SK-N-SH treated with all-trans-retinoic acid at 6 μM for 48 hours (cell line): ENCODE measurements at regions not wholly inside any gene's neighbourhood (a gene's known extent, or its start where the extent isn't known, plus 50 kb on each side); places are given as distances from the start of the nearest gene placed in this dataset.

Experiments
- ATAC-seq: fragments of 200-7000 bp; cut with Tn5 transposase; 3 replicates; pipeline ENCODE4 v1.9.1; 2020; ENCODE audit warnings: mild to moderate bottlenecking, moderate library complexity
- ARNTL ChIP-seq: fragments of 450-650 bp; formaldehyde crosslinking; IDR thresholded peaks from 2 replicates; pipeline ENCODE4 v1.5.0; 2020; ENCODE audit warnings: low read depth, mild to moderate bottlenecking, moderate library complexity, borderline replicate concordance
- BACH2 ChIP-seq: fragments of 250-450 bp; sonication (Bioruptor Pico); IDR thresholded peaks from 2 replicates; pipeline ENCODE4 v1.9.0; 2021; ENCODE audit warnings: mild to moderate bottlenecking, borderline replicate concordance
- CREB5 ChIP-seq: fragments of 250-450 bp; sonication (Bioruptor Pico); IDR thresholded peaks from 2 replicates; pipeline ENCODE4 v1.5.1; 2020; ENCODE audit warnings: low read depth, mild to moderate bottlenecking, moderate library complexity
- CSDC2 ChIP-seq: fragments of 250-450 bp; sonication (Bioruptor Pico); IDR thresholded peaks from 2 replicates; pipeline ENCODE4 v1.5.0; 2020; ENCODE audit warnings: mild to moderate bottlenecking, moderate library complexity
- ESRRG ChIP-seq: fragments of 250-450 bp; sonication (Bioruptor Pico); IDR thresholded peaks from 2 replicates; pipeline ENCODE4 v1.6.1; 2021; ENCODE audit warnings: mild to moderate bottlenecking
- GLIS3 ChIP-seq: fragments of 250-450 bp; sonication (Bioruptor Pico); IDR thresholded peaks from 2 replicates; pipeline ENCODE4 v1.5.0; 2020; ENCODE audit warnings: mild to moderate bottlenecking, moderate library complexity
- ISL1 ChIP-seq: fragments of 250-450 bp; sonication (Bioruptor Pico); IDR thresholded peaks from 2 replicates; pipeline ENCODE4 v2.1.2; 2022; ENCODE audit warnings: mild to moderate bottlenecking, moderate library complexity
- OSR1 ChIP-seq: fragments of 250-450 bp; sonication (Bioruptor Pico); IDR thresholded peaks from 2 replicates; pipeline ENCODE4 v1.8.0; 2022; ENCODE audit warnings: moderate library complexity, mild to moderate bottlenecking, inconsistent platforms
- PATZ1 ChIP-seq: fragments of 250-450 bp; sonication (Bioruptor Pico); IDR thresholded peaks from 2 replicates; pipeline ENCODE4 v1.8.0; 2020; ENCODE audit warnings: mild to moderate bottlenecking, moderate library complexity, borderline replicate concordance
- POU6F1 ChIP-seq: fragments of 250-450 bp; sonication (Bioruptor Pico); IDR thresholded peaks from 2 replicates; pipeline ENCODE4 v1.8.0; 2021; ENCODE audit warnings: low read depth, mild to moderate bottlenecking, moderate library complexity, borderline replicate concordance
- PPARA ChIP-seq: fragments of 250-450 bp; sonication (Bioruptor Pico); IDR thresholded peaks from 2 replicates; pipeline ENCODE4 v1.5.0; 2020; ENCODE audit warnings: mild to moderate bottlenecking, borderline replicate concordance
- RARB ChIP-seq: fragments of 250-450 bp; sonication (Bioruptor Pico); IDR thresholded peaks from 2 replicates; pipeline ENCODE4 v1.8.0; 2021; ENCODE audit warnings: mild to moderate bottlenecking, moderate library complexity
- SNAI2 ChIP-seq: fragments of 250-450 bp; sonication (Bioruptor Pico); IDR thresholded peaks from 2 replicates; pipeline ENCODE4 v1.5.0; 2020; ENCODE audit warnings: mild to moderate bottlenecking, moderate library complexity
- TCF4 ChIP-seq: fragments of 250-450 bp; sonication (Bioruptor Pico); IDR thresholded peaks from 2 replicates; pipeline ENCODE4 v1.8.0; 2021; ENCODE audit warnings: mild to moderate bottlenecking, moderate library complexity, borderline replicate concordance
- TOX ChIP-seq: fragments of 250-450 bp; sonication (Bioruptor Pico); IDR thresholded peaks from 2 replicates; pipeline ENCODE4 v1.8.0; 2021; ENCODE audit warnings: mild to moderate bottlenecking, moderate library complexity, borderline replicate concordance
- TSHZ2 ChIP-seq: fragments of 250-450 bp; sonication (Bioruptor Pico); IDR thresholded peaks from 2 replicates; pipeline ENCODE4 v1.5.0; 2020; ENCODE audit warnings: mild to moderate bottlenecking, moderate library complexity
- ZC3H10 ChIP-seq: fragments of 250-450 bp; sonication (Bioruptor Pico); IDR thresholded peaks from 2 replicates; pipeline ENCODE4 v1.5.1; 2021; ENCODE audit warnings: mild to moderate bottlenecking, moderate library complexity
- ZFP3 ChIP-seq: fragments of 250-450 bp; sonication (Bioruptor Pico); IDR thresholded peaks from 2 replicates; pipeline ENCODE4 v1.5.0; 2020; ENCODE audit warnings: mild to moderate bottlenecking, moderate library complexity
- ZFP30 ChIP-seq: fragments of 450-650 bp; formaldehyde crosslinking; IDR thresholded peaks from 2 replicates; pipeline ENCODE4 v1.5.0; 2022; ENCODE audit warnings: mild to moderate bottlenecking, moderate library complexity
- ZNF565 ChIP-seq: fragments of 450-650 bp; formaldehyde crosslinking; conservative IDR thresholded peaks from 2 replicates; pipeline ENCODE4 v1.5.0; 2020; ENCODE audit warnings: low read depth, mild to moderate bottlenecking, moderate library complexity
- ZNF70 ChIP-seq: fragments of 450-650 bp; formaldehyde crosslinking; IDR thresholded peaks from 2 replicates; pipeline ENCODE4 v1.5.0; 2020; ENCODE audit warnings: mild to moderate bottlenecking, moderate library complexity
- ZNF8 ChIP-seq: fragments of 450-650 bp; formaldehyde crosslinking; IDR thresholded peaks from 2 replicates; pipeline ENCODE4 v1.5.0; 2020; ENCODE audit warnings: mild to moderate bottlenecking, moderate library complexity
- TF ChIP-seq, protein P1 (sequence below): fragments of 250-450 bp; sonication (Bioruptor Pico); IDR thresholded peaks from 2 replicates; pipeline ENCODE4 v1.5.1; 2021; ENCODE audit warnings: mild to moderate bottlenecking, moderate library complexity

DNA sequence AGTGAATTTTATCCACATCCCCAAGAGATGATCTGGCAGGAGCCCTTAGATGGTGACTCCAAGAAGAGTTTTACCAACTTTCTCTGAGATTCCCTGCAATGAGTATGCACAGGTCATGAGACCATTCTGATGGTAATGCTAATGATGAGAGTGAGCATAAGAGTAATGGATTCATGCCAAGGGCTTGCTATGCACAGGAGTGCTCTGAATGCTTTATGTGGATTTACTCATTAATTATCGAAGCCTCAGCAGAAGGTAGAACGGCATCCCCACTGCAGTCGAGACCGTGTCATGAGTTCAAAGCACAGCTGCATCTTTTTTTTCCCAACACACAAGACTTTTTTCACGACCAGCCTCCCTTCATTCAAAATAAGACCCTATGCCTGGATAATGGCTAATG, 355.0 kb downstream of the RAB28 start:
- TF ChIP-seq ZFP30 (CRISPR knock-in tag): no peak
- TF ChIP-seq POU6F1: no peak
- TF ChIP-seq PPARA: no peak
- TF ChIP-seq RARB (CRISPR knock-in tag): no peak
- no peak for TF ChIP-seq ZNF70 (CRISPR knock-in tag)
- no peak for TF ChIP-seq TOX (CRISPR knock-in tag)
- no peak for TF ChIP-seq PATZ1 (CRISPR knock-in tag)
- TF ChIP-seq, protein P1, sequence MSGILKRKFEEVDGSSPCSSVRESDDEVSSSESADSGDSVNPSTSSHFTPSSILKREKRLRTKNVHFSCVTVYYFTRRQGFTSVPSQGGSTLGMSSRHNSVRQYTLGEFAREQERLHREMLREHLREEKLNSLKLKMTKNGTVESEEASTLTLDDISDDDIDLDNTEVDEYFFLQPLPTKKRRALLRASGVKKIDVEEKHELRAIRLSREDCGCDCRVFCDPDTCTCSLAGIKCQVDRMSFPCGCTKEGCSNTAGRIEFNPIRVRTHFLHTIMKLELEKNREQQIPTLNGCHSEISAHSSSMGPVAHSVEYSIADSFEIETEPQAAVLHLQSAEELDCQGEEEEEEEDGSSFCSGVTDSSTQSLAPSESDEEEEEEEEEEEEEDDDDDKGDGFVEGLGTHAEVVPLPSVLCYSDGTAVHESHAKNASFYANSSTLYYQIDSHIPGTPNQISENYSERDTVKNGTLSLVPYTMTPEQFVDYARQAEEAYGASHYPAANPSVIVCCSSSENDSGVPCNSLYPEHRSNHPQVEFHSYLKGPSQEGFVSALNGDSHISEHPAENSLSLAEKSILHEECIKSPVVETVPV (CRISPR knock-in tag): no peak
- TF ChIP-seq ESRRG (CRISPR knock-in tag): no peak
- TF ChIP-seq ISL1 (CRISPR knock-in tag): no peak
- TF ChIP-seq CSDC2 (CRISPR knock-in tag): no peak
- TF ChIP-seq GLIS3 (CRISPR knock-in tag): no peak
- no peak for TF ChIP-seq ZNF8 (CRISPR knock-in tag)
- TF ChIP-seq ARNTL (CRISPR knock-in tag): no peak
- no peak for TF ChIP-seq OSR1
- TF ChIP-seq ZC3H10 (CRISPR knock-in tag): no peak
- TF ChIP-seq SNAI2 (CRISPR knock-in tag): no peak
- no peak for TF ChIP-seq ZFP3 (CRISPR knock-in tag)
- no peak for TF ChIP-seq CREB5 (CRISPR knock-in tag)
- TF ChIP-seq BACH2 (CRISPR knock-in tag): no peak
- no peak for ATAC-seq

DNA sequence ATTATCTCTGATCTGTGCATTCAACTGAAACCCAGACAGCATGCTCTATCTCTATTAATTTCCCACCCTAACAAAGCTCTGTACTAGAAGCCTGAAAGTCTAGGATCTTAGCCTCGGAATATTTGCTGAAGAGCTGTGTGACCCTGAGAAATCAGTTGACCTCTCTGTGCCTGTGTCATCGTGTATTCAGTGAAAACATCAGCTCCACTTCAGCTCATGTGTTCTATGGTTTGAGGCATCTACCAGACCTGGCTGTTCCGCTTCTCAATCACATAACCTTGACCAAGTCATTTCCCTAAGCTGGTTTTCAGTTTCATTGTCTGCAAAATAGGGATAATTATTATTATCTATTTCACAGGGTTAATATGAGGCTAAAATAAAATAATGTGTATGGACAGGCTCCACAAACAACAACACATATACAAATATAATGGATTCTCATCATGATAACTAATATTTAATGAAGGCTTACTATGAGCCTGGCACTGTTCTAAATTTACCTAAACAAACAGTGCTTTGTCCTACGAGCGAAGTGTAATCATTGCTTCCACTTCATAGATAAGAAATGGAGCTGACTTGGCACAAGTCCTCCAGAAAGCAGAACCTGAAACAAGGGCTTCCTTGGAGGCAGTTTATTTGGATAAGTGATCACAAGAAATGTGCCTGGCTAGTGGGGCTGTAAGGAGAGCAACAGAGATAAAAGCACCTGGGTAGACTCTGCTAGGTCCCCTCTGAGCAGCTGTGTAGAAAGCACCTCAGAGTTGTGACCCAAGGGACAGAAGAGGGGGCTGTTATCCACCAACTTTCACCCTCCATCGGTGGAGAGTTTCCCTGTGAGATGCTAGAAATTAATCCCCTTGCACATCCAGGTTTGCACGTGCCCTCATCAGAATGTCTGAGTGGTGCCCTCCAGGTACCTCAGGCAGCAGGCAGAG, 356.9 kb downstream of the RAB28 start:
- TF ChIP-seq OSR1 (no peak), ZNF565 (no peak), PATZ1 (CRISPR knock-in tag) (no peak), SNAI2 (CRISPR knock-in tag) (no peak), TOX (CRISPR knock-in tag) (no peak), ZNF70 (CRISPR knock-in tag) (no peak), TSHZ2 (CRISPR knock-in tag) (no peak), ZNF8 (CRISPR knock-in tag) (no peak), ARNTL (CRISPR knock-in tag) (no peak), ESRRG (CRISPR knock-in tag) (no peak), ZFP3 (CRISPR knock-in tag) (no peak), POU6F1 (no peak), ZC3H10 (CRISPR knock-in tag) (no peak), PPARA (no peak), BACH2 (CRISPR knock-in tag) (no peak), CSDC2 (CRISPR knock-in tag) (no peak), TCF4 (CRISPR knock-in tag) (no peak)
- TF ChIP-seq, protein P1 (CRISPR knock-in tag): no peak
- TF ChIP-seq, all 23 proteins: peak for 0
- no peak for ATAC-seq
